ENCODE measurements at regions not wholly inside any gene's neighbourhood (a gene's known extent, or its start where the extent isn't known, plus 50 kb on each side); places are given as distances from the start of the nearest gene placed in this dataset.

- no peak for TF ChIP-seq POLR2A (IDR thresholded peaks at IDR 0.05)
- no peak for TF ChIP-seq EP300 (IDR thresholded peaks at IDR 0.05; ENCODE audit: low read depth)
- no peak for TF ChIP-seq POLR2AphosphoS5 (IDR thresholded peaks at IDR 0.05)
- no peak for TF ChIP-seq CTCF (IDR thresholded peaks at IDR 0.05)
Measured at GRCh38 chr2:31729442-31730092, 148.8 kb upstream of the SRD5A2 start.

GRCh38 chr2:31729065-31729439 is 148.3 kb upstream of the SRD5A2 start:
- Histone ChIP-seq H3K4me3 (no peak overlapping the region), H3K4me1 (no peaks in the 10 kb centered on the region), H3K27me3 (no peaks in the 10 kb centered on the region), H3K36me3 (no peaks in the 10 kb centered on the region), H3K9me3 (no peaks in the 10 kb centered on the region), H3K27ac (no peak overlapping the region)
- DNase-seq: no peak
- in situ Hi-C loops (cut with MboI; ENCODE audit: low pct_ligation_motif_present in 1 of 4, low pct_unique_long_range_greater_than_20kb in 1 of 4, low sequenced_read_pairs in 3 of 4): no loop called here
- no peak for TF ChIP-seq CTCF (IDR thresholded peaks at IDR 0.05)
- TF ChIP-seq EP300 (IDR thresholded peaks at IDR 0.05; ENCODE audit: low read depth): no peak
- intact Hi-C loops (cut with DNase I; ENCODE audit: low total_unique reads): no loop called here
- WGBS, 2 donors (ENCODE audit: low coverage in 1 of 2): 64% methylated on average over 2 of the region's 2 CpGs; no CpG with 5 or more reads in 1 of the 2 donors

More at GRCh38 chr2:31729442-31730092, 148.8 kb upstream of the SRD5A2 start:
- Histone ChIP-seq H3K36me3 (no peaks in the 10 kb centered on the region), H3K27me3 (no peaks in the 10 kb centered on the region), H3K9me3 (no peaks in the 10 kb centered on the region), H3K4me3 (no peak overlapping the region), H3K27ac (no peak overlapping the region), H3K4me1 (no peaks in the 10 kb centered on the region)
- DNase-seq: no peak
- in situ Hi-C loops (cut with MboI; ENCODE audit: low pct_ligation_motif_present in 1 of 4, low pct_unique_long_range_greater_than_20kb in 1 of 4, low sequenced_read_pairs in 3 of 4) (no loop called here), intact Hi-C loops (cut with DNase I; ENCODE audit: low total_unique reads) (no loop called here)
- 68 to 71% methylated on average over 4 to 5 of the region's 5 CpGs for WGBS, 2 donors (ENCODE audit: low coverage in 1 of 2)

- 82% methylated on average over 2 of the region's 2 CpGs; no CpG with 5 or more reads in 1 of the 2 donors for WGBS, 2 donors (ENCODE audit: low coverage in 1 of 2)
- Histone ChIP-seq H3K4me3 (no peak overlapping the region), H3K36me3 (no peaks in the 10 kb centered on the region), H3K27ac (no peak overlapping the region), H3K4me1 (no peaks in the 10 kb centered on the region), H3K9me3 (no peaks in the 10 kb centered on the region), H3K27me3 (no peaks in the 10 kb centered on the region)
- TF ChIP-seq POLR2A (IDR thresholded peaks at IDR 0.05) (no peak), POLR2AphosphoS5 (IDR thresholded peaks at IDR 0.05) (no peak), EP300 (IDR thresholded peaks at IDR 0.05; ENCODE audit: low read depth) (no peak), CTCF (IDR thresholded peaks at IDR 0.05) (no peak)
- DNase-seq: no peak
- in situ Hi-C loops (cut with MboI; ENCODE audit: low pct_ligation_motif_present in 1 of 4, low pct_unique_long_range_greater_than_20kb in 1 of 4, low sequenced_read_pairs in 3 of 4): no loop called here
- intact Hi-C loops (cut with DNase I; ENCODE audit: low total_unique reads): no loop called here
Measured at GRCh38 chr2:31728406-31729064, 147.8 kb upstream of the SRD5A2 start.

DNA sequence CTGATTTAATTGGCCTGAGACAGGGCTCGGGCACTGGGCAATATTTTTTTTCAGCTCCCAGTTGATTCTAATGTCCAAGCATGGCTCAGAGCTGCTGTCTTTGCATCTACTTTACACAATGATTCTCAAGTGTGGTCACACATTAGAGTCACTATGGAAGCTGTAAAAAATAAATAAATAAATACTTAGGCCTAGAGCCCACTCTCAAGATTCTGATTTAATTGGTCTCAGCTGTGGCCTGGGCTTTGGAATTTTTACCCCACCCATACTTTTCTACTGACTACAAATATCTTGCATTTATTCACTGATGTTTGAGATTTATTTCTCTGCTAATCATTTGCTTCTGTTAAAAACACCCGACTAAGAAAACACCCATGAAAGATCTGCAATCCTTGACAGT is 145.7 kb upstream of the SRD5A2 start:
- Histone ChIP-seq H3K36me3 (no peaks in the 10 kb centered on the region), H3K9me3 (no peaks in the 10 kb centered on the region), H3K27me3 (no peaks in the 10 kb centered on the region), H3K4me3 (no peak overlapping the region), H3K4me1 (no peaks in the 10 kb centered on the region), H3K27ac (no peak overlapping the region)
- TF ChIP-seq POLR2A (IDR thresholded peaks at IDR 0.05): no peak
- TF ChIP-seq EP300 (IDR thresholded peaks at IDR 0.05; ENCODE audit: low read depth): no peak
- TF ChIP-seq CTCF (IDR thresholded peaks at IDR 0.05): no peak
- TF ChIP-seq POLR2AphosphoS5 (IDR thresholded peaks at IDR 0.05): no peak
- DNase-seq: no peak
- whole genome bisulfite sequencing, 2 donors (ENCODE audit: low coverage in 1 of 2): 83 to 94% methylated on average over 2 of the region's 2 CpGs
- in situ Hi-C loops (cut with MboI; ENCODE audit: low pct_ligation_motif_present in 1 of 4, low pct_unique_long_range_greater_than_20kb in 1 of 4, low sequenced_read_pairs in 3 of 4): no loop called here
- intact Hi-C loops (cut with DNase I; ENCODE audit: low total_unique reads): no loop called here

All from transverse colon (tissue), 4 donors.